Adrenal gland (tissue), 5 donors: ENCODE measurements at regions not wholly inside any gene's neighbourhood (a gene's known extent, or its start where the extent isn't known, plus 50 kb on each side); places are given as distances from the start of the nearest gene placed in this dataset.

Source experiments
- CTCF ChIP-seq, 6 experiments: fragments of 450-650 bp in 4 of 6; fragments of 200-600 bp in 2 of 6; sonication (generic) in 1 of 6; IDR thresholded peaks; 1 replicate in 5 of 6; 2 replicates in 1 of 6; pipeline versions ENCODE4 v1.5.1 to v1.8.0; 2016 to 2021; ENCODE audit warnings: antibody characterized with exemption in 6 of 6, mild to moderate bottlenecking in 2 of 6, moderate library complexity in 1 of 6
- POLR2A ChIP-seq, 2 donors: fragments of 450-650 bp; IDR thresholded peaks; one replicate each; pipeline ENCODE4 v1.6.1; 2017; ENCODE audit warnings: antibody characterized with exemption in 2 of 2, mild to moderate bottlenecking in 2 of 2, moderate library complexity in 1 of 2
- donor health status: DM: no; HTN: no; CAD: no.

GRCh38 chr12:47388712-47389111, 309.0 kb upstream of the AMIGO2 start:
- TF ChIP-seq CTCF (IDR thresholded peaks at IDR 0.05) (no peak), POLR2A (IDR thresholded peaks at IDR 0.05) (no peak)
